ENCODE measurements at regions not wholly inside any gene's neighbourhood (a gene's known extent, or its start where the extent isn't known, plus 50 kb on each side); places are given as distances from the start of the nearest gene placed in this dataset.

- TF ChIP-seq EGR1 (IDR thresholded peaks at IDR 0.05; ENCODE audit: low read depth in 2 of 2): no peak
- no peak for TF ChIP-seq TAF1 (conservative IDR thresholded peaks at IDR 0.05)
- TF ChIP-seq, protein P1, sequence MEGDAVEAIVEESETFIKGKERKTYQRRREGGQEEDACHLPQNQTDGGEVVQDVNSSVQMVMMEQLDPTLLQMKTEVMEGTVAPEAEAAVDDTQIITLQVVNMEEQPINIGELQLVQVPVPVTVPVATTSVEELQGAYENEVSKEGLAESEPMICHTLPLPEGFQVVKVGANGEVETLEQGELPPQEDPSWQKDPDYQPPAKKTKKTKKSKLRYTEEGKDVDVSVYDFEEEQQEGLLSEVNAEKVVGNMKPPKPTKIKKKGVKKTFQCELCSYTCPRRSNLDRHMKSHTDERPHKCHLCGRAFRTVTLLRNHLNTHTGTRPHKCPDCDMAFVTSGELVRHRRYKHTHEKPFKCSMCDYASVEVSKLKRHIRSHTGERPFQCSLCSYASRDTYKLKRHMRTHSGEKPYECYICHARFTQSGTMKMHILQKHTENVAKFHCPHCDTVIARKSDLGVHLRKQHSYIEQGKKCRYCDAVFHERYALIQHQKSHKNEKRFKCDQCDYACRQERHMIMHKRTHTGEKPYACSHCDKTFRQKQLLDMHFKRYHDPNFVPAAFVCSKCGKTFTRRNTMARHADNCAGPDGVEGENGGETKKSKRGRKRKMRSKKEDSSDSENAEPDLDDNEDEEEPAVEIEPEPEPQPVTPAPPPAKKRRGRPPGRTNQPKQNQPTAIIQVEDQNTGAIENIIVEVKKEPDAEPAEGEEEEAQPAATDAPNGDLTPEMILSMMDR (IDR thresholded peaks at IDR 0.05; ENCODE audit: low read depth, low read length, missing input control): no peak
- TF ChIP-seq RAD21 (IDR thresholded peaks at IDR 0.05): no peak
- TF ChIP-seq REST (IDR thresholded peaks at IDR 0.05): no peak
- no peak for TF ChIP-seq SP1 (IDR thresholded peaks at IDR 0.05)
- TF ChIP-seq GABPA (IDR thresholded peaks at IDR 0.05 in 1 of 2, conservative IDR thresholded peaks at IDR 0.05 in 1 of 2): no peak
- TF ChIP-seq YY1 (IDR thresholded peaks at IDR 0.05): no peak
Observed at GRCh38 chr1:30534551-30534940, 188.8 kb downstream of the MATN1 start.
